NCI-H2107 treated with DMSO at 0.1 percent for 48 hours (cell line): ENCODE measurements at regions not wholly inside any gene's neighbourhood (a gene's known extent, or its start where the extent isn't known, plus 50 kb on each side); places are given as distances from the start of the nearest gene placed in this dataset.
"Not testable (repeated sequence)": the region's sequence is repeated elsewhere in the genome, so short reads cannot be mapped to it uniquely, and the experiment has no call there.

Experiments used
- DNase-seq: peaks from one replicate; lab custom pipeline; 2025; ENCODE audit not compliant: unreplicated experiment; lab: John Stamatoyannopoulos, UW

- DNase-seq: no peak
Observed at GRCh38 chr21:16460936-16461335, 731.2 kb downstream of the USP25 start.

GRCh38 chr21:16464211-16464889 lies 734.6 kb downstream of the USP25 start:
- DNase-seq: not testable (repeated sequence)

- no peak for DNase-seq
Observed at GRCh38 chr21:16468184-16468583, 738.4 kb downstream of the USP25 start.

GRCh38 chr21:16473988-16474387 lies 744.2 kb downstream of the USP25 start:
- no peak for DNase-seq

- DNase-seq: no peak
Observed at GRCh38 chr21:16476056-16476825, 746.5 kb downstream of the USP25 start.

- DNase-seq: no peak
Observed at GRCh38 chr21:16488042-16488441, 758.3 kb downstream of the USP25 start.

- DNase-seq: no peak
Observed at GRCh38 chr21:16492356-16492755, 762.6 kb downstream of the USP25 start.

GRCh38 chr21:16492892-16493291 lies 763.1 kb downstream of the USP25 start:
- peak; percentile 53 for DNase-seq

GRCh38 chr21:16496609-16497008 lies 766.8 kb downstream of the USP25 start:
- DNase-seq: no peak

GRCh38 chr21:16500271-16500670 lies 770.5 kb downstream of the USP25 start:
- no peak for DNase-seq

GRCh38 chr21:16502273-16502672 lies 772.5 kb downstream of the USP25 start:
- DNase-seq: no peak

- no peak for DNase-seq
Observed at GRCh38 chr21:16502897-16503296, 773.1 kb downstream of the USP25 start.

GRCh38 chr21:16504281-16504680 lies 774.5 kb downstream of the USP25 start:
- DNase-seq: no peak

GRCh38 chr21:16504766-16505165 lies 775.0 kb downstream of the USP25 start:
- DNase-seq: no peak

- no peak for DNase-seq
Observed at GRCh38 chr21:16509476-16509875, 779.7 kb downstream of the USP25 start.

- DNase-seq: no peak
Observed at GRCh38 chr21:16514316-16514715, 784.5 kb downstream of the USP25 start.

GRCh38 chr21:16517383-16517782 lies 787.6 kb downstream of the USP25 start:
- DNase-seq: no peak

- DNase-seq: no peak
Observed at GRCh38 chr21:16519036-16519435, 789.3 kb downstream of the USP25 start.

GRCh38 chr21:16519644-16520043 lies 789.9 kb downstream of the USP25 start:
- no peak for DNase-seq

GRCh38 chr21:16522548-16522947 lies 792.8 kb downstream of the USP25 start:
- DNase-seq: no peak

- DNase-seq: no peak
Observed at GRCh38 chr21:16530656-16531055, 800.9 kb downstream of the USP25 start.

GRCh38 chr21:16532840-16533239 lies 803.1 kb downstream of the USP25 start:
- DNase-seq: no peak
